GM21737 (cell line): ENCODE measurements at regions not wholly inside any gene's neighbourhood (a gene's known extent, or its start where the extent isn't known, plus 50 kb on each side); places are given as distances from the start of the nearest gene placed in this dataset.
"Not testable (repeated sequence)": the region's sequence is repeated elsewhere in the genome, so short reads cannot be mapped to it uniquely, and the experiment has no call there.

Source experiments
- ATAC-seq: cut with Tn5 transposase; IDR thresholded peaks from one replicate; pipeline ENCODE4 v1.9.1; 2021; ENCODE audit warnings: mild to moderate bottlenecking, moderate library complexity; ENCODE audit not compliant: unreplicated experiment

DNA sequence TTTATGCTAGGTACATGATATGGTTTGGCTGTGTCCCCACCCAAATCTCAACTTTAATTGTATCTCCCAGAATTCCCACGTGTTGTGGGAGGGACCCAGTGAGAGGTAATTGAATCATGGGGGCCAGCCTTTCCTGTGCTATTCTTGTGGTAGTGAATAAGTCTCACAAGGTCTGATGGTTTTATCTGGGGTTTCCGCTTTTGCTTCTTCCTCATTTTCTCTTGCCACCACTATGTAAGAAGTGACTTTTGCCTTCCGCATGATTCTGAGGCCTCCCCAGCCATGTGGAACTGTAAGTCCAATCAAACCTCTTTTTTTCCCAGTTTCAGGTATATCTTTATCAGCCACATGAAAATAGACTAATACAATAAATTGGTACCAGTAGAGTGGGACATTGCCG, 106.2 kb upstream of the UNC5B start:
- ATAC-seq: not testable (repeated sequence)

DNA sequence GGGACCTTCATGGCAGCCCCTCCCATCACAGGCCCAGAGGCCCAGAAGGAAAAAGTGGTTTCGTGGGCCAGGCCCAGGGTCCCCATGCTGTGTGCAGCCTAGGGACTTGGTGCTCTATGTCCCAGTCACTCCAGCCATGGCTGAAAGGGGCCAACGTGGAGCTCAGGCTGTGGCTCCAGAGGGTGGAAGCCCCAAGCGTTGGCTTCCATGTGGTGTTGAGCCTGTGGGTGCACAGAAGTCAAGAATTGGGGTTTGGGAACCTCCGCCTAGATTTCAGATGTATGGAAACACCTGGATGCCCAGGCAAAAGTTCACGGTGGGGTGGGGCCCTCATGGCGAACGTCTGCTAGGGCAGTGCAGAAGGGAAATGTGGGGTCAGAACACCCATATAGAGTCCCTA, 105.3 kb upstream of the UNC5B start:
- not testable (repeated sequence) for ATAC-seq

DNA sequence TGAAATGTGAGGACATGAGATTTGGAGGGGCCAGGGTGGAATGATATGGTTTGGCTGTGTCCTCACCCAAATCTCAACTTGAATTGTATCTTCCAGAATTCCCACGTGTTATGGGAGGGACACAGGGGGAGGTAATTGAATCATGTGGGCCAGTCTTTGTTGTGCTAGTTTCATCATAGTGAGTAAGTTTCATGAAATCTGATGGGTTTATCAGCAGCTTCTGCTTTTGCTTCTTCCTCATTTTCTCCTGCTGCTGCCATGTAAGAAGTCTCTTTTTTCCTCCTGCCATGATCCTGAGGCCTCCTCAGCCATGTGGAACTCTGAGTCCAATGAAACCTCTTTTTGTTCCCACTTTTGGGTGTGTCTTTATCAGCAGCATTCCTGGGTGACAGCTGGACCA, 104.3 kb upstream of the UNC5B start:
- ATAC-seq: not testable (repeated sequence)

DNA sequence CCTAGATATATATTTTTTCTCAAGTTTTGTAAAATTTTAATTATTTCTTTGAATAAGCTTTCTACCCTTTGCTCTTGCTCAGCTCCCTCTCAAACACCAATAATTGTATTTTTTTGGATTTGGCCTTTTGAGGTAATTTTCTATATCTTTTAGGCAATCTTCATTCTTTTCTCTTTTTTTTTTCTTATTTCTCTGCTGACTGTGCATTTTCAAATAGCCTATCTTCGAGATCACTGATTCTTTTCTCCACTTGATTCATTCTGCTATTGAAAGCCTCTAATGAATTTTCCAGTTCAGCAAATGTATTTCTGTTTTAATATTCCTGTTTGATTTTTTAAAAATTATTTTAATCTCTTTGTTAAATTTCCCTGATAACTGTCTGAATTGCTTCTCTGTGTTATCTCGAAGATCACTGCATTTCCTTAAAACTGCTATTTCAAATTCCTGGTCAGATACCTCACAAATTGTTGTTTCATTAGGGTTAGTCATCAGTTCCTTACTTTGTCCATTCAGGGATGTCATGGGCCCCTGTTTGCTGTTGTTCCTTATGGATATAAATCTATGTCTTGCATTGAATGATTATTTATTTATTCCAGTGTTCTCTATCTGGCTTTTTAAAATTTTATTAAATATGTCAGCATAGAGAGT, 100.1 kb upstream of the UNC5B start:
- ATAC-seq: no peak

DNA sequence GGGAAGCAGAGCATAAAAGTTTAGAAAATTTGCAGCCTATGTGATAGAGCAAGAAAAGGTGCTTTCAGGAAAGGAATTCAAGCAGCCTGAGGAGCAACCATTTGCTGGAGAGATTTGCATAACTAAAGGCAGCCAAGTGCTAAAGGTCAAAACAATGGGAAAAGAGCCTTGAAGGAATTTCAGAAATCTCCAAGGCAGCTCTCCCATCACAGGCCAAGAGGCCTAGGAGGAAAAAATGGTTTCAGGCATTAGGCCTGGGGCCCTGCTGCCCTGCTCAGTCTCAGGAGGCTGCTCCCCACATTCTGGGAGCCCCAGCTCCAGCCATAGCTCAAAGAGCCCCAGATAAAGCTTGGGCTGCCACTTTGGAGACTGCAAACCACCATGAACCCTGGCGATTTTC, 95.9 kb upstream of the UNC5B start:
- ATAC-seq: no peak

DNA sequence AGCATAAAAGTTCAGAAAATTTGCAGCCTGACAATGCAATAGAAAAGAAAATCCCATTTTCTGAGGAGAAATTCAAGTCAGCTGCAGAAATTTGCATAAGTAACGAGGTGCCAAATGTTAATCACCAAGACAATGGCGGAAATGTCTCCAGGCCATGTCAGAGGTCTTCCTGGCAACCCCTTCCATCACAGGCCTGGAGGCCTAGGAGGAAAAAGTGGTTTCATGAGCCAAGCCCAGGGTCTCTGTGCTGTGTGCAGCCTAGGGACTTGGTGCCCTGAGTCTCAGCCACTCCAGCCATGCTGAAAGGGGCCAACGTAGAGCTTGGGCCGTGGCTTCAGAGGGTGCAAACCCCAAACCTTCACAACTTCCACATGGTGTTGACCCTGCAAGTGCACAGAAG, 94.8 kb upstream of the UNC5B start:
- ATAC-seq: not testable (repeated sequence)

DNA sequence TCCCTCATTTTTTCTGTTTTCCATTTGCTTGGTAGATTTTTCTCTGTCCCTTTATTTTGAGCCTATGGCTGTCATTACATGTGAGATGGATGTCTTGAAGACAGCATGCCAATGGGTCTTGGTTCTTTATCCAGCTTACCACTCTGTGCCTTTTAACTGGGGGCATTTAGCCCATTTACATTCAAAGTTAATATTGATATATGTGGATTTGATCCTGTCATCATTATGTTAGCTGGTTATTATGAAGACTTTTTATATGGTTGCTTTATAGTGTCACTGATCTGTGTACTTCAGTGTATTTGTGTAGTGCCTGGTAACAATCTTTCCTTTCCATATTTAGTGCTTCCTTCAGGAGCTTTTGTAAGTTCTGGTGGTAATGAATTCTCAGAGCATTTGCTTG, 89.3 kb upstream of the UNC5B start:
- ATAC-seq: no peak

DNA sequence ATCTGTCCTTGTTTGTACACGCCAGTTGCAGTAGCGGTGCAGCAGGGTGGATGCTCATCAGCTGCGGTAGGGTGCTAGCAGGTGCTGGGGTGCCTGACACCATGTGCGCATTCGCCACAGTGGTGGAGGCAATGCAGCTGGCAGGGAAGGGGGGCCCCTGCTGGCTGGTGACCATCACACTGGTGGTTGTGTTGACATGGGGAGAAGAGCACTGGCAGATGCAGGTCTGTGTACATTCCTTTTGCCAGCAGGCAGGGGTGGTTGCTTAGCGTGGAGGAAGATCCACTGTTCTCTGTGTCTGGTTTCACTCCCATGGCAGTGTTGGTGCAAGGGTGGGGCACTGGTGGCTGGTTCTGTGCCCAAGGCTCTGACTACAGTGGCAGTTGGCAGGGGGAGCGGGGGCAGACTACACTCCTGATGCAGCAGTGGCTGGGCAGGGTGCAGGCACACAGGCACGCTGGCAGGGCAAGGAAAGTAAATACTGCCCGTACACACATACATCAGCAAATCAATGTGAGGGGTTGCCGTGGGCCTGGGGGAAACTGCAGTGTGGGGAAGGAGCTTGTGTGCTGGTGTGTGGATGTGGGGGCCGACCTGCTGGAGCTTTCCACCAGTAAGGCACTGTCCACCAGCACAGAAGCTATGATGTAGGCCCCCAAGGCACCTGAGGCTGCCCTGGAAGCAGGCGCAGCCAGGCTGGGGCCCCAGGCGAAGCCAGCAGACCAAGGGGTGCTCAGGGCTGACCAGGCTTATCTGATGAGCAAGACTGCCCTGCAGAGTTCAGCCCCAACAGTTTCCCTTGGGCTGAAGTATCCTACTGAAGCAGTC, 87.2 kb upstream of the UNC5B start:
- no peak for ATAC-seq

DNA sequence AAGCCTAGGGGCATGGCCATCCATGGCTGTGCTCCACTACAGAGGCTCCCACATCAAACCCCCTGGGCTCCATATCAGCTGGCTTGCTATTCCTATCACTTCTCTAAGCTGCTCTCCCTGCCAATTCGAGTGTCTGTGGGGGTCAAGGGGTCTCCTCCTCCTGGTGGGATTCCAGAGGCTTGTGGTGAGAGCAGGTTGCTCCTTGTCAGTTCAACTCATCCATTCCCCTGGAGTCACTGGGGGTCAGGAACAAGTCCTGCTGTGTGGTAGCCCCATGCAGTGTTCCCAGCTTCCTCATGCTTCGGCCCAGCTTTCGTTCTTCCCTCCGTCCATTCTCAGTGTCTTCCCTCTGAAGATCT, 86.6 kb upstream of the UNC5B start:
- no peak for ATAC-seq

DNA sequence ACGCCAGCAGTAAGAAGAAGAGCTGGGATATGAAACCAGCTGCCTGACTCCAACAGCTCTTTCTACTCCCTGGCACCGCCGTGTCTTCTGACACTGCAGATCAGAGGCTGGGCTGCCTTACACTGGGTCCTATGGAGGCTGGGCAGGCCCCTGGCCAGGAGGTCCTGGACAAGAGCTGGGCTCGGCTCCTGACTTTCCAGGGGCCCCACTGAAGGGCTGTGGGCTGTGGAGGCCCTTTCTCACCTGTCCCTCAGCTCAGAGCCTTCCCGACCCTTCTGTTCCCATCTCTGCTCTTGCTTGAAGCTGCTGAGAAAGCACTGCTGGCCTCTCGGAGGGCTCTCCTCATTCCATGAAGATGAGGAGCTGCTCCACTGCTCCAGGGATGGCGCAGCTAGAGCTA, 85.9 kb upstream of the UNC5B start:
- no peak for ATAC-seq

DNA sequence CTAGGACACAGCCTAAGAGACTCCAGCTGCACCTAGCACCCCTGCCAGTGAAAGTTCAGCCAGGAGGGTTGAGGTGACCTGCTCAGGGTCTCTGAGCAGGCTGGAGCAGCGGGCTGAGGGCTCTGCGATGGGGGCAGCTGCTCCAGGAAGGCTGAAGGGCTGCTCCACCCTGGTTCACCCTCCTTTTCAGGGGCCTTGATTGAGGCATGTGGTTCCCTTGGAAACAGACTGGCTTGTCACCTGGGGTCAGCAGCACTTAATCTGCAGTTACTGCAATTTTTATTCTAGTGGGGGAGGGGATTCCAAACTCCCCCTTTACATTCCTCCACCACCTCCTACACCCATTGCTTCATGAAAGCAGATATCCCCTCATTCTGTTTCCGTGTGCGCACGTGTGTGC, 85.3 kb upstream of the UNC5B start:
- ATAC-seq: no peak

DNA sequence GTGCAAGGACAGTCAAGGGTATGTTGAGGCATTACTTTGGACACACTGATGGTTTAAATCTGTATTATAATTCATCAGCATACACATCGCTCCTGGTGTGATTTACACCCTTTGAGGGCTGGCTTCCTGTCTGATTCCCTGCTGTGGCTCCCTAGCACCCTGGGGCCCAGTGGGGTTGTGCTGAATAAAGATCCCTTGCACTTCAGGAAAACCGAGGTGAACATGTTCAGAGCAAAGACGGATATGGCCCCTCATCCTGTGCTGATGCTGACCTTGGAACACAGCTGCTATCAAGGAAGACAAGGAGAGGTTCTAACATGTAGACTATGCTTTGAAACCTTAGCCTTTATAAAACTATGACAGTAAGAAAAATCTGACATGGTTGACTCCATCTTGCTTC, 84.6 kb upstream of the UNC5B start:
- ATAC-seq: no peak

DNA sequence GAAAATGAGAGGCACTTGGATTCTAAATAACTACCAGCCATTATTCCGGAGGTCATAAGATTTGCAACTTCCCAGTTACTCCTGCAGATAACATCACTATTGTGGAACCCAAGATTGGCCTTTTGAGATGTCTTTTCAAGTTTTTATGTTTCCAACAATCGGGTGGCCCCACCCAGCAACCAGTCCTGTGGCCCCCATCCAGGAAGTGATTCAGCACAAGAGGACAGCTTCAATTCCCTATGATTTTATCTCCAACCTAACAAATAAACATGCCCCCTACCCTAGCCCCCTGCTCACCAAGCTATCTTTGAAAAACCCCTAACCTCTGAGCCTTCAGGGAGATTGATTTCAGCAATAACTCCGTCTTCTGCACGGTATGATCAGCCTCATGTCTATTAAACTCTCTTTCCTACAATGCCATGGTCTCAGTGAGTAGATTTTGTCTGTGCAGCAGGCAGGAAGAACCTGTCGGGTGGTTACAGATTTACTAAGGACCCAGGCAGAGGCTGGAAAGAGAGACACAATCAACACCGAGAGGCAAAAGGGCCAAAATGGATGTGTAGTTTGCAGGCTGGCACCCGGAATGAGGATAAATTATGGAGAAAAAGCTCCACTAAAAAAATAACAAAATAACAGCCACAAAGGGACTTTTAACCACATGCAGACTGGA, 83.9 kb upstream of the UNC5B start:
- ATAC-seq: no peak

DNA sequence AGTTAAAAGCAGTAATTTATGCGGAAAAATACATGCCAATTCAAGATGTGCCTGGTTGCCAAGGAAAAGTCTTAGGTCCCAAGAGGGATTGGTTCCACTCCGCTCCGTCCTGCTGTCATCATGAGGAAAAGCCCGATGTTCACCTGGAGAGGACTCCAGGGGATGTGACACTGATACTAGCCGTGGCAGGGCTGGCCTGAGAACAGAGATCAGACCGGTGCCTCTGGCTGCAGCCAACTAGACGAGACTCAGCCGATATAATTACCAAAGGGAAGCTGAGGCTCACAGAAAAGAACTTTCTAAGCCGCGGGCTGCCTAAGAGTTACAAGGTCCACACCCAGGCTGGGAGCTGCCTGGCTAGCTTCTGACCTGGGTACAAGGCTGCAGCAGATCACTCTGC, 81.3 kb upstream of the UNC5B start:
- ATAC-seq: no peak

DNA sequence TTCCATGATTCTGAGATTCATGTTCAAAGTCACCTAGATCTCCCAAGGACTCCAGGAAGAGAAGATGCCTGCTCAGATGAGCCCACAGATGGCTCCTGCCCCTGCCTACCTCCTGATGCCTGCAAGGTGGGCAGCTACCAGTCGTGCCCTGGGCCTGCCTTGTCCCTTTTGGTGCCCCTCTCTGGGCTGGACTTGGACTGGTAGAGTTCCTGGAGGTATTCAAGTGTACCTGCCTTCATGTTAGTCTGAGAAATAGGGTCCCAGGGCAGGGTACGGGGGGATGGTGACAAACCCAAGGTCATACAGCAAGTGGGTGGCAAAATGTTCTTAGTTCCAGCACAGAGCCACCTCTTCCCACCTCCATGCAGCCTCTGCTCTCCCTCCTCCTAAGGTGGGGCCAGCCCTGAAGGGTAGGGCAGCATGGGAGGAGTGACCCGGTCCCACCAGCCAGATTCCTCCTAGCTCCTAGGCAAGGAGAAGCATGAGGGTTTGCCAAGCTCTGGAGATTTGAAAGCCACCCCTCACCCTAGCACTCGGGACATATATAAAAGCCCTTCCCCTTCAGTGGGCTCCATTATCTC, 80.8 kb upstream of the UNC5B start:
- ATAC-seq: no peak

DNA sequence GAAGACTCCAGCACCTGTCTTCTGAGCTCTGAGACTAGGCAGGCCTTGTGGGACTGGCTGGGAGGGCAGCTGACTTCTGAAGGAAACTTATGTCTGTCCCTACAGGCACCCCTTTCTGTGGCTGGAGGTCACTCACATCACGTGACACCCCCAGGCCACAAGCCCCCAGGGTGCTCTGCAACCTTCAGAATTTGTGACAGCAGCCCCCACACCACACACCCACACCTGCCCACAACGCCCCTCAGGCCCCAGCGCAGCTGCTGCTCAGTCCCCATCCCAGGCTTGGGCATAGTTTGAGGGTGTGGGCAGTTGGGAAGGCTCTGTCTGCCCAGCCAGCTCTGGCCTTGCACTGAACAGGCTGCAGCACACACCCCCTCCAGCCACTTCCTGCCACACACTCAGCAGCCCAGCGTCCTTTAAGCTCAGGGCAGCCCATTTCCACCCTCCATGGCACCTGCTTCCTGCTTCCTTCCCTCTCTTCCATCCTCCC, 80.0 kb upstream of the UNC5B start:
- no peak for ATAC-seq

DNA sequence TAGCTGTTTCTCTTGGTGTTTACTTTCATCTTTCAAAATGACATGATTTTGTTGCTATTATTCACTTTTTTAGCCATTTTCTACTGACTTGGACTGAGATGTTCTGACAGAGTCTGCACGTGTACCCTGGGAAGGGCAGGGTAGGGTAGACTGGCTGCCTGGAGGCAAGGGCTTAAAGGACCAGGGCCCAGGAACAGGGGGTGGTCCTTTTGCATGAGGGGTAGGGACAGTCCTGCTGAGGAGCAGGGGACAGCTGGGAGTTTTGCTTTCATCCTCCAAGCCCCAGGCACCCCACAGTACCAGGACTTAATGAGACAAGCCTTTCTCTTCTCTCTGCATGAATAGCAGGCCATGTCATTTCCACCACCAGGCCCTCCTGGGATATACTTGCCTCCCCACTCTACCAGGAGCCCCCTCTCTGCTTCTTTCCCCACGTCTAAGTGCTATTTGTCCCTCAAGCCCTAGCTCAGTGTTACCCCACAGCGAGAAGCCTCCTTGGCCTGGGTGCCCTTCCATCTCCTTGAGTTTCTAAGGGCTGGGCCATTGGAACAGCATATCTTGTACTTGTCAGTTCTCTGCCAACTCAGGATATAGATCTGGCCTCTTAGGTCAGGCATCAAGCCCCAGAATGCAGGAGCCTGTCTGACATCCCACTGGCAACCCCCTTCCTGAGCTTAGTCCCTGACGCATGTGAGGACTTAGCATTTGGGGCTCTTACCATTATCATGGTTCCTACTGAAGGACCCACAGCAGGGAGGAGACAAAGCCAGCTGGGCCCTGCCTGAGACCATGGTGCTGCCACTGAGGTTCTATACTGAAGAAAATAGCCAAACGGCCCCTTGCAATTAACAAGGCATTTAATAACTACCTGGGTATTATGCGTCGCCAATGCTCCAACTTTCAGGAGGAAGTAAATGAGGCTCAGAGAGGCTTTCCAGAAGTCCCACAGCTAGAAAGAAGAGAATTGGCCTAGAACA, 78.4 kb upstream of the UNC5B start:
- ATAC-seq: no peak

DNA sequence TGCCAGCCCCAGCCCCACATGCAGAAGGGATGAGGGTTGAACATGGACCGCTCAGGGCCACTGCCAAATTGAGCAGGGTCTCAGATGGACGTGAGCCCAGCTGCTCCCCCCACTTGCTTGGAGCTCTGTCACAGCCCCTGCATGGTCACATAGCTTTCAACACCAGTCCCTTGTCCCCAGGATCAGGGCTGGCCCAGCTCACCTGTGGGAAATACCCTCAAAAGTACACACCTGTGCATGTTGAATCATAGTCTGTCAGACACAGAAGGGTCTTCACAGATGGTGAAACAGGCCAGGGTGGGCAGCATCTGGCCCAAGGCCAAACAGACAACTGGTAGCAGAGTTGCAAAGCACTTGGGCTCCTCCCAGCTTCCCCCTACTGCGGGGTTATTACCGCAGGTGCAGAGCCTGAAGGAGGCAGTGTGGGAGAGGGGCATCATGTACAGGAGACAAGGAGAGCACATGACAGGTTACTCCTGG, 77.6 kb upstream of the UNC5B start:
- ATAC-seq: no peak

DNA sequence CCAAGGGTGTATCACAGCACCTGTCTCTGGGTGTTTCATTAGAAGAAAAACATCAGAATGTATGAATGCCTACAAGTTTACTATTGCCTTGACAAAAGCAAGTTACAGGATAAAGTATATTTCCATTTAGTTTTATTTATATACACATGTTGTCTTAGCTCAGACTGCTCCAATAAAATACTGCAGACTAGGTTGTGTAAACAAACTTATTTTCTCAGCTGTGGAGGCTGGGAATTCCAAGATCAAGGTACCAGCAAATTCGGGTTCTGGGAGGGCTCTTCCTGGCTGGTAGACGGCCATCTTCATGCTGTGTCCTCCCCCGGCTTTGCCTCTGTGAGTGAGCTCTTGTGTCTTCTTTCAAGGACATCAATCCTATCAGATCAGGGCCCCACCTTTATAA, 77.1 kb upstream of the UNC5B start:
- ATAC-seq: no peak

DNA sequence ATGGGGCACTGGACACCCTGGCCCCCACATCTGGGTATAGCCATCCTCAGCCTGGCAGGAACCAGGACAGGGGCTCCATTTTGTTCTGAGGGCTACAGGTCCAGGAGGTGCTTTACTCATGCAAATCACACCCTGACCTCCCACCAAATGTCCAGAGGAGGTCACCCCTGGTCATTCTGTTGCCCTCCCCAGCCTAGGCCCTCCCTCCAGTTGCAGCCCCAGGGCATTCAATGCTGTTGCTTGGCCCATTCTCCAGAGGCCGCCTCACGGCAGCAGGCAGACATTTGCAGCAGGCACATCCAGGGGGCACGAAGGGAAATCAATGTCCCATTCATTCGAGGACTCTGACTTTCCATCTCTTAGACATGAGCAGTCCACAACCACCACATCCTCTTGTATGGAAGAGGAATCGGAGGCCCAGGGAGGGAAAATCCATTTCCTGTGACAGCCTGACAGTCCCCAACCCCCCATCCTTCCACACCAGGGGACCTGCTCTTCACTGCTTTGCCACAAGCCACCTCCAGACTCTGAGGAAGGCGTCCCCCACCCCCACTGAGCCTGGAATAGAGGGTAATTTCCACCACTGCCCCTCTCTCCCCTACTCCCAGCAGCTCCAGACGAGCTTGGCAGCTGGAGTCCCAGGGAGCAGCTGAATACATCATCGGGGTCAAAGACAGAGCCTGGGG, 76.2 kb upstream of the UNC5B start:
- no peak for ATAC-seq
